WI38 (cell line): ENCODE measurements at regions not wholly inside any gene's neighbourhood (a gene's known extent, or its start where the extent isn't known, plus 50 kb on each side); places are given as distances from the start of the nearest gene placed in this dataset.

Experiments
- H3K4me3 ChIP-seq: 2 replicates; pipeline ENCODE4 v1.5.1; 2011; ENCODE audit warnings: low read depth, mild to moderate bottlenecking, control low read depth, low read length
- CTCF ChIP-seq: IDR thresholded peaks from 2 replicates; pipeline ENCODE4 v1.5.1; 2012; ENCODE audit warnings: low read depth, mild to moderate bottlenecking, control low read depth, low read length

- no peak overlapping the region for H3K4me3 ChIP-seq
- no peak for TF ChIP-seq CTCF
These were observed 367.6 kb upstream of the LCORL start for GRCh38 chr4:18389115-18389514.

- no peak overlapping the region for H3K4me3 ChIP-seq
- TF ChIP-seq CTCF: no peak
These were observed 366.5 kb upstream of the LCORL start for GRCh38 chr4:18388039-18388438.

GRCh38 chr4:18381186-18381585 is 359.6 kb upstream of the LCORL start:
- H3K4me3 ChIP-seq: no peak overlapping the region
- TF ChIP-seq CTCF: no peak

- H3K4me3 ChIP-seq: no peak overlapping the region
- TF ChIP-seq CTCF: no peak
These were observed 348.0 kb upstream of the LCORL start for GRCh38 chr4:18369561-18369960.

- no peak overlapping the region for H3K4me3 ChIP-seq
- peak; percentile 15; the same call in 1 of the 2 replicates for TF ChIP-seq CTCF
These were observed 345.3 kb upstream of the LCORL start for GRCh38 chr4:18366892-18367291.

- H3K4me3 ChIP-seq: no peak overlapping the region
- no peak for TF ChIP-seq CTCF
These were observed 344.6 kb upstream of the LCORL start for GRCh38 chr4:18366136-18366535.

GRCh38 chr4:18343581-18343980 is 322.0 kb upstream of the LCORL start:
- no peak overlapping the region for H3K4me3 ChIP-seq
- TF ChIP-seq CTCF: no peak

- no peak for TF ChIP-seq CTCF
These were observed 321.3 kb upstream of the LCORL start for GRCh38 chr4:18342847-18343246.

More at GRCh38 chr4:18342847-18343246, 321.3 kb upstream of the LCORL start:
- no peak overlapping the region for H3K4me3 ChIP-seq
